WTC11 (cell line): ENCODE measurements at regions not wholly inside any gene's neighbourhood (a gene's known extent, or its start where the extent isn't known, plus 50 kb on each side); places are given as distances from the start of the nearest gene placed in this dataset.

Experiments used
- ATAC-seq: fragments of 200-7000 bp; cut with Tn5 transposase; 2 replicates; pipeline ENCODE4 v1.10.0; 2021; ENCODE audit warnings: mild to moderate bottlenecking, moderate library complexity
- CTCF ChIA-PET: fragments of 300-600 bp; sonication (Branson Sonifier 250); formaldehyde crosslinking; loops from one replicate; lab custom pipeline; 2021; ENCODE audit warnings: antibody characterized with exemption; lab: Charles Lee
- POLR2A ChIA-PET: fragments of 350-600 bp; sonication (Branson Sonifier 250); formaldehyde crosslinking; loops from one replicate; lab custom pipeline; 2021; ENCODE audit warnings: antibody characterized with exemption; lab: Charles Lee
- DNase-seq: peaks from one replicate; pipeline ENCODE4 v3.0.0; 2021; ENCODE audit warnings: low spot score
- H3K27ac Mint-ChIP-seq: 2 replicates; pipeline ENCODE4 v1.8.0; 2021; ENCODE audit warnings: mixed read lengths
- H3K27me3 Mint-ChIP-seq: 2 replicates; pipeline ENCODE4 v1.8.0; 2021; ENCODE audit warnings: low read depth, mild to moderate bottlenecking, moderate library complexity, mixed read lengths
- H3K36me3 Mint-ChIP-seq: 2 replicates; pipeline ENCODE4 v1.8.0; 2021; ENCODE audit warnings: mixed read lengths
- H3K4me1 Mint-ChIP-seq: 2 replicates; pipeline ENCODE4 v1.8.0; 2022; ENCODE audit warnings: mixed read lengths
- H3K4me3 Mint-ChIP-seq: 2 replicates; pipeline ENCODE4 v1.8.0; 2021; ENCODE audit warnings: mild to moderate bottlenecking, moderate library complexity, mixed read lengths
- H3K9me3 Mint-ChIP-seq: 2 replicates; pipeline ENCODE4 v1.8.0; 2021; ENCODE audit warnings: mixed read lengths
- ATF1 ChIP-seq: sonication (generic); formaldehyde crosslinking; IDR thresholded peaks from 2 replicates; pipeline ENCODE4 v1.8.1; 2023; ENCODE audit warnings: mild to moderate bottlenecking, moderate library complexity, missing genetic modification reagents
- CBFB ChIP-seq: sonication (generic); formaldehyde crosslinking; IDR thresholded peaks from 2 replicates; pipeline ENCODE4 v1.8.1; 2022; ENCODE audit warnings: mild to moderate bottlenecking, low read depth, missing genetic modification reagents
- ELF4 ChIP-seq: sonication (generic); formaldehyde crosslinking; IDR thresholded peaks from 2 replicates; pipeline ENCODE4 v1.8.1; 2022; ENCODE audit warnings: low read depth, mild to moderate bottlenecking, moderate library complexity, missing genetic modification reagents
- ETV6 ChIP-seq: sonication (generic); formaldehyde crosslinking; IDR thresholded peaks from 2 replicates; pipeline ENCODE4 v1.8.1; 2022; ENCODE audit warnings: mild to moderate bottlenecking, missing genetic modification reagents
- FOXP1 ChIP-seq: sonication (generic); formaldehyde crosslinking; IDR thresholded peaks from 2 replicates; pipeline ENCODE4 v1.8.0; 2022; ENCODE audit warnings: missing genetic modification reagents, mild to moderate bottlenecking, moderate library complexity, borderline replicate concordance
- JAZF1 ChIP-seq: fragments of 250-450 bp; sonication (Bioruptor Pico); IDR thresholded peaks from 2 replicates; pipeline ENCODE4 v1.9.0; 2021; ENCODE audit warnings: moderate library complexity, mild to moderate bottlenecking, inconsistent platforms
- MYBL2 ChIP-seq: sonication (generic); formaldehyde crosslinking; IDR thresholded peaks from 2 replicates; pipeline ENCODE4 v1.8.1; 2023; ENCODE audit warnings: mild to moderate bottlenecking, moderate library complexity, missing genetic modification reagents
- NFATC4 ChIP-seq: fragments of 250-450 bp; sonication (Bioruptor Pico); IDR thresholded peaks from 2 replicates; pipeline ENCODE4 v1.9.0; 2021; ENCODE audit warnings: mild to moderate bottlenecking
- NFYB ChIP-seq: sonication (generic); formaldehyde crosslinking; conservative IDR thresholded peaks from 2 replicates; pipeline ENCODE4 v1.8.0; 2022; ENCODE audit warnings: low read depth, missing genetic modification reagents
- NR3C1 ChIP-seq: sonication (generic); formaldehyde crosslinking; conservative IDR thresholded peaks from 2 replicates; pipeline ENCODE4 v1.8.1; 2023; ENCODE audit warnings: low read depth, mild to moderate bottlenecking, missing genetic modification reagents
- RELA ChIP-seq: sonication (generic); formaldehyde crosslinking; IDR thresholded peaks from 2 replicates; pipeline ENCODE4 v1.8.1; 2022; ENCODE audit warnings: missing genetic modification reagents, mild to moderate bottlenecking, borderline replicate concordance
- SMAD4 ChIP-seq: sonication (generic); formaldehyde crosslinking; IDR thresholded peaks from 2 replicates; pipeline ENCODE4 v1.8.0; 2022; ENCODE audit warnings: mild to moderate bottlenecking, missing genetic modification reagents
- ZNF121 ChIP-seq: sonication (generic); formaldehyde crosslinking; IDR thresholded peaks from 2 replicates; pipeline ENCODE4 v1.8.0; 2023; ENCODE audit warnings: missing genetic modification reagents
- ZNF219 ChIP-seq: sonication (generic); formaldehyde crosslinking; IDR thresholded peaks from 2 replicates; pipeline ENCODE4 v1.8.0; 2023; ENCODE audit warnings: missing genetic modification reagents, mild to moderate bottlenecking, borderline replicate concordance
- ZNF317 ChIP-seq: sonication (generic); formaldehyde crosslinking; IDR thresholded peaks from 2 replicates; pipeline ENCODE4 v1.8.1; 2023; ENCODE audit warnings: low read depth, mild to moderate bottlenecking, moderate library complexity, missing genetic modification reagents, borderline replicate concordance
- ZNF396 ChIP-seq: fragments of 250-450 bp; sonication (Bioruptor Pico); IDR thresholded peaks from 2 replicates; pipeline ENCODE4 v1.8.0; 2021; ENCODE audit warnings: mild to moderate bottlenecking, moderate library complexity, borderline replicate concordance
- ZNF416 ChIP-seq: fragments of 250-450 bp; sonication (Bioruptor Pico); IDR thresholded peaks from 2 replicates; pipeline ENCODE4 v1.9.0; 2021; ENCODE audit warnings: mild to moderate bottlenecking, inconsistent platforms
- ZNF671 ChIP-seq: fragments of 250-450 bp; sonication (Bioruptor Pico); IDR thresholded peaks from 2 replicates; pipeline ENCODE4 v1.8.0; 2021; ENCODE audit warnings: mild to moderate bottlenecking
- TF ChIP-seq, protein P1 (sequence below): fragments of 250-450 bp; sonication (Bioruptor Pico); IDR thresholded peaks from 2 replicates; pipeline ENCODE4 v1.8.0; 2021; ENCODE audit warnings: mild to moderate bottlenecking
- TF ChIP-seq, protein P2 (sequence below): sonication (generic); formaldehyde crosslinking; IDR thresholded peaks from 2 replicates; pipeline ENCODE4 v1.8.1; 2022; ENCODE audit warnings: low read depth, mild to moderate bottlenecking, moderate library complexity, missing genetic modification reagents, borderline replicate concordance
- TF ChIP-seq, protein P3 (sequence below): sonication (generic); formaldehyde crosslinking; IDR thresholded peaks from 2 replicates; pipeline ENCODE4 v1.8.1; 2023; ENCODE audit warnings: mild to moderate bottlenecking, missing genetic modification reagents, borderline replicate concordance
- TF ChIP-seq, protein P4 (sequence below): sonication (generic); formaldehyde crosslinking; IDR thresholded peaks from 2 replicates; pipeline ENCODE4 v1.8.1; 2023; ENCODE audit warnings: mild to moderate bottlenecking, moderate library complexity, missing genetic modification reagents

DNA sequence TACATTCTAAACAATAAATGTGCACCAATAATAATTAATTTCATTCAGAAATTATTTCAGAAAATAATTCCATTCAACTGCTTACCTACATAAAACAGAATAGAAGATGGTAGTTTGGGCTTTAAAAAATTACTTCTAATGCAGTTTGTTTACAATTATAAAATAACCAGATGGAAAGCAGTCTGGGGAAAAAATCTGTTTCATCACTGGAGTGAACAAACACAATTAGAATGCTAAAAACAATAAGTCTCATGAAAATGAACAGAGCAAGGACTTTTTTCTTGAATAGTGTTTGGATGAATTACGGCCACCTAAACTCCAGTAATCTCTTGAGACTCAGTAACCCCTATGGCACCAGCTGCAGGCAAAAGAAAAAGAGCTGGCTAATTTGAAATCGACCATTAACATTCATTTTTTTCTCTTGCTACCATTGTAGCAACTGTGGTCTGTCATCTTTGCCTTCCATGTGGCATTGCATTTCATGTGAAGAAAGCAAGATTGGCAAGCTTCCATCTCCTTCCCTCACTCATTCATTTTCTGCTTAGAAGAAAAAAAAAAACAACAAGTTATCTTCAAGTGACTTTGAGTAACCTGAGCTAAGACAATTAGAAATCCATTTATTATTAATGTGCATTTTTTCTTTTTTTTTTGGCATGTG lies 88.4 kb upstream of the CEP85L start:
- H3K36me3 Mint-ChIP-seq, result no peaks in the 10 kb centered on the region
- ATAC-seq (no peak), DNase-seq (no peak)
- TF ChIP-seq, protein P1, sequence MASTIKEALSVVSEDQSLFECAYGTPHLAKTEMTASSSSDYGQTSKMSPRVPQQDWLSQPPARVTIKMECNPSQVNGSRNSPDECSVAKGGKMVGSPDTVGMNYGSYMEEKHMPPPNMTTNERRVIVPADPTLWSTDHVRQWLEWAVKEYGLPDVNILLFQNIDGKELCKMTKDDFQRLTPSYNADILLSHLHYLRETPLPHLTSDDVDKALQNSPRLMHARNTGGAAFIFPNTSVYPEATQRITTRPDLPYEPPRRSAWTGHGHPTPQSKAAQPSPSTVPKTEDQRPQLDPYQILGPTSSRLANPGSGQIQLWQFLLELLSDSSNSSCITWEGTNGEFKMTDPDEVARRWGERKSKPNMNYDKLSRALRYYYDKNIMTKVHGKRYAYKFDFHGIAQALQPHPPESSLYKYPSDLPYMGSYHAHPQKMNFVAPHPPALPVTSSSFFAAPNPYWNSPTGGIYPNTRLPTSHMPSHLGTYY, result no peak
- TF ChIP-seq, protein P2, sequence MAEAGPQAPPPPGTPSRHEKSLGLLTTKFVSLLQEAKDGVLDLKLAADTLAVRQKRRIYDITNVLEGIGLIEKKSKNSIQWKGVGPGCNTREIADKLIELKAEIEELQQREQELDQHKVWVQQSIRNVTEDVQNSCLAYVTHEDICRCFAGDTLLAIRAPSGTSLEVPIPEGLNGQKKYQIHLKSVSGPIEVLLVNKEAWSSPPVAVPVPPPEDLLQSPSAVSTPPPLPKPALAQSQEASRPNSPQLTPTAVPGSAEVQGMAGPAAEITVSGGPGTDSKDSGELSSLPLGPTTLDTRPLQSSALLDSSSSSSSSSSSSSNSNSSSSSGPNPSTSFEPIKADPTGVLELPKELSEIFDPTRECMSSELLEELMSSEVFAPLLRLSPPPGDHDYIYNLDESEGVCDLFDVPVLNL (CRISPR knock-in tag), result no peak
- TF ChIP-seq FOXP1 (CRISPR knock-in tag) (no peak), JAZF1 (CRISPR knock-in tag) (no peak), ATF1 (no peak), ZNF416 (CRISPR knock-in tag) (no peak), SMAD4 (CRISPR knock-in tag) (no peak), ZNF121 (CRISPR knock-in tag) (no peak), CBFB (CRISPR knock-in tag) (no peak), RELA (CRISPR knock-in tag) (no peak)
- TF ChIP-seq, protein P3, sequence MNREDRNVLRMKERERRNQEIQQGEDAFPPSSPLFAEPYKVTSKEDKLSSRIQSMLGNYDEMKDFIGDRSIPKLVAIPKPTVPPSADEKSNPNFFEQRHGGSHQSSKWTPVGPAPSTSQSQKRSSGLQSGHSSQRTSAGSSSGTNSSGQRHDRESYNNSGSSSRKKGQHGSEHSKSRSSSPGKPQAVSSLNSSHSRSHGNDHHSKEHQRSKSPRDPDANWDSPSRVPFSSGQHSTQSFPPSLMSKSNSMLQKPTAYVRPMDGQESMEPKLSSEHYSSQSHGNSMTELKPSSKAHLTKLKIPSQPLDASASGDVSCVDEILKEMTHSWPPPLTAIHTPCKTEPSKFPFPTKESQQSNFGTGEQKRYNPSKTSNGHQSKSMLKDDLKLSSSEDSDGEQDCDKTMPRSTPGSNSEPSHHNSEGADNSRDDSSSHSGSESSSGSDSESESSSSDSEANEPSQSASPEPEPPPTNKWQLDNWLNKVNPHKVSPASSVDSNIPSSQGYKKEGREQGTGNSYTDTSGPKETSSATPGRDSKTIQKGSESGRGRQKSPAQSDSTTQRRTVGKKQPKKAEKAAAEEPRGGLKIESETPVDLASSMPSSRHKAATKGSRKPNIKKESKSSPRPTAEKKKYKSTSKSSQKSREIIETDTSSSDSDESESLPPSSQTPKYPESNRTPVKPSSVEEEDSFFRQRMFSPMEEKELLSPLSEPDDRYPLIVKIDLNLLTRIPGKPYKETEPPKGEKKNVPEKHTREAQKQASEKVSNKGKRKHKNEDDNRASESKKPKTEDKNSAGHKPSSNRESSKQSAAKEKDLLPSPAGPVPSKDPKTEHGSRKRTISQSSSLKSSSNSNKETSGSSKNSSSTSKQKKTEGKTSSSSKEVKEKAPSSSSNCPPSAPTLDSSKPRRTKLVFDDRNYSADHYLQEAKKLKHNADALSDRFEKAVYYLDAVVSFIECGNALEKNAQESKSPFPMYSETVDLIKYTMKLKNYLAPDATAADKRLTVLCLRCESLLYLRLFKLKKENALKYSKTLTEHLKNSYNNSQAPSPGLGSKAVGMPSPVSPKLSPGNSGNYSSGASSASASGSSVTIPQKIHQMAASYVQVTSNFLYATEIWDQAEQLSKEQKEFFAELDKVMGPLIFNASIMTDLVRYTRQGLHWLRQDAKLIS (CRISPR knock-in tag), result no peak
- TF ChIP-seq, protein P4, sequence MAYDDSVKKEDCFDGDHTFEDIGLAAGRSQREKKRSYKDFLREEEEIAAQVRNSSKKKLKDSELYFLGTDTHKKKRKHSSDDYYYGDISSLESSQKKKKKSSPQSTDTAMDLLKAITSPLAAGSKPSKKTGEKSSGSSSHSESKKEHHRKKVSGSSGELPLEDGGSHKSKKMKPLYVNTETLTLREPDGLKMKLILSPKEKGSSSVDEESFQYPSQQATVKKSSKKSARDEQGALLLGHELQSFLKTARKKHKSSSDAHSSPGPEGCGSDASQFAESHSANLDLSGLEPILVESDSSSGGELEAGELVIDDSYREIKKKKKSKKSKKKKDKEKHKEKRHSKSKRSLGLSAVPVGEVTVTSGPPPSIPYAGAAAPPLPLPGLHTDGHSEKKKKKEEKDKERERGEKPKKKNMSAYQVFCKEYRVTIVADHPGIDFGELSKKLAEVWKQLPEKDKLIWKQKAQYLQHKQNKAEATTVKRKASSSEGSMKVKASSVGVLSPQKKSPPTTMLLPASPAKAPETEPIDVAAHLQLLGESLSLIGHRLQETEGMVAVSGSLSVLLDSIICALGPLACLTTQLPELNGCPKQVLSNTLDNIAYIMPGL (CRISPR knock-in tag), result no peak
- peaks cover 7% of the 10 kb centered on the region for H3K9me3 Mint-ChIP-seq
- H3K27me3 Mint-ChIP-seq, result no peaks in the 10 kb centered on the region
- POLR2A ChIA-PET, result no interaction called here
- peaks cover 20% of the 10 kb centered on the region for H3K4me1 Mint-ChIP-seq
- no peak overlapping the region for H3K4me3 Mint-ChIP-seq
- CTCF ChIA-PET, result no interaction called here
- H3K27ac Mint-ChIP-seq, result no peak overlapping the region

DNA sequence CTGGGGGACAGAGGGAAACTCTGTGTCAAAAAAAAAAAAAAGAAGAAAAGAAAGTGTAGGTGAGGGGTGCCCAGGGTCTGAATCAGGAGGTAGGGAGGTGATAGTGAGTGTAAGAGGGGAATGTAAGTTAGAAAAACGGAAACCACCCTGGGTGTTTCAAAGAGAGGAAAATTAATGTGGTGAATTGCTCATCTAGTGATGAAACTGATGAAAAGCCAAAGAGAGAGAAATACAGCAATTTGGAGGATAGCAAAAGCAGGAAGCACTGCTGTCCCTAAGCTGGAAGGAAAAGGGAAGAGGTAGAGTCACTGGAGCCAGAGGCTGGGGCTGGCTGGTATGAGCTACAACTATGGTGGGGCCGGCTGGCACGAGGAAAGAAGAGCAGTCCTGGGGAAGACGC lies 85.0 kb upstream of the CEP85L start:
- Mint-ChIP-seq H3K9me3 (peaks cover 3% of the 10 kb centered on the region), H3K27me3 (no peaks in the 10 kb centered on the region), H3K4me1 (peaks cover 23% of the 10 kb centered on the region), H3K36me3 (no peaks in the 10 kb centered on the region), H3K27ac (no peak overlapping the region), H3K4me3 (no peak overlapping the region)
- DNase-seq (no peak), ATAC-seq (no peak)
- POLR2A ChIA-PET, result no interaction called here
- no peak for TF ChIP-seq ZNF671
- TF ChIP-seq MYBL2, result no peak
- no peak for TF ChIP-seq NFATC4 (CRISPR knock-in tag)
- TF ChIP-seq, protein P4 (CRISPR knock-in tag), result no peak
- no peak for TF ChIP-seq ETV6 (CRISPR knock-in tag)
- TF ChIP-seq NFYB (CRISPR knock-in tag), result no peak
- TF ChIP-seq ZNF219 (CRISPR knock-in tag), result no peak
- no peak for TF ChIP-seq ZNF317
- TF ChIP-seq ZNF396 (CRISPR knock-in tag), result no peak
- no peak for TF ChIP-seq ELF4 (CRISPR knock-in tag)
- no peak for TF ChIP-seq NR3C1 (CRISPR knock-in tag)
- CTCF ChIA-PET, result no interaction called here
